ENCODE measurements at regions not wholly inside any gene's neighbourhood (a gene's known extent, or its start where the extent isn't known, plus 50 kb on each side); places are given as distances from the start of the nearest gene placed in this dataset.

GRCh38 chr2:2890901-2891300 lies 486.7 kb downstream of the EIPR1 start:
- H3K4me3 ChIP-seq = no peak overlapping the region
- no peaks in the 10 kb centered on the region for H3K4me1 ChIP-seq
- DNase-seq (no peak), ATAC-seq (ENCODE audit: low FRiP score in 2 of 2) (no peak)
- H3K27ac ChIP-seq = no peak overlapping the region
- H3K36me3 ChIP-seq = no peaks in the 10 kb centered on the region
- 82% methylated on average over 6 of the region's 6 CpGs for WGBS, 2 donors
- no peaks in the 10 kb centered on the region for H3K27me3 ChIP-seq
- no peaks in the 10 kb centered on the region for H3K9me3 ChIP-seq
- TF ChIP-seq POLR2A (IDR thresholded peaks at IDR 0.05) (no peak), CTCF (IDR thresholded peaks at IDR 0.05) (no peak), POLR2AphosphoS5 (IDR thresholded peaks at IDR 0.05) (no peak), EP300 (IDR thresholded peaks at IDR 0.05) (no peak)

GRCh38 chr2:2890246-2890645 lies 487.4 kb downstream of the EIPR1 start:
- DNase-seq = no peak
- Histone ChIP-seq H3K27ac (no peak overlapping the region), H3K4me3 (no peak overlapping the region), H3K4me1 (no peaks in the 10 kb centered on the region), H3K27me3 (no peaks in the 10 kb centered on the region), H3K36me3 (no peaks in the 10 kb centered on the region), H3K9me3 (no peaks in the 10 kb centered on the region)
- no peak for TF ChIP-seq CTCF (IDR thresholded peaks at IDR 0.05)
- no peak for TF ChIP-seq EP300 (IDR thresholded peaks at IDR 0.05)
- TF ChIP-seq POLR2A (IDR thresholded peaks at IDR 0.05) = no peak
- TF ChIP-seq POLR2AphosphoS5 (IDR thresholded peaks at IDR 0.05) = no peak
- no peak for ATAC-seq (ENCODE audit: low FRiP score in 2 of 2)
- 75 to 86% methylated on average over 11 of the region's 11 CpGs for WGBS, 2 donors

GRCh38 chr2:2889646-2890045 lies 488.0 kb downstream of the EIPR1 start:
- DNase-seq (no peak), ATAC-seq (ENCODE audit: low FRiP score in 2 of 2) (no peak)

GRCh38 chr2:2889141-2889540 lies 488.5 kb downstream of the EIPR1 start:
- Histone ChIP-seq H3K4me3 (no peak overlapping the region), H3K36me3 (no peaks in the 10 kb centered on the region), H3K9me3 (no peaks in the 10 kb centered on the region), H3K4me1 (no peaks in the 10 kb centered on the region), H3K27ac (no peak overlapping the region), H3K27me3 (no peaks in the 10 kb centered on the region)
- no peak for DNase-seq
- ATAC-seq (ENCODE audit: low FRiP score in 2 of 2) = no peak
- WGBS, 2 donors = 88 to 89% methylated on average over 10 of the region's 10 CpGs
- TF ChIP-seq EP300 (IDR thresholded peaks at IDR 0.05) (no peak), POLR2AphosphoS5 (IDR thresholded peaks at IDR 0.05) (no peak), POLR2A (IDR thresholded peaks at IDR 0.05) (no peak), CTCF (IDR thresholded peaks at IDR 0.05) (no peak)

More at GRCh38 chr2:2889646-2890045, 488.0 kb downstream of the EIPR1 start:
- Histone ChIP-seq H3K27ac (no peak overlapping the region), H3K4me1 (no peaks in the 10 kb centered on the region), H3K36me3 (no peaks in the 10 kb centered on the region), H3K27me3 (no peaks in the 10 kb centered on the region), H3K4me3 (no peak overlapping the region), H3K9me3 (no peaks in the 10 kb centered on the region)
- 81 to 88% methylated on average over 17 of the region's 17 CpGs for WGBS, 2 donors
- TF ChIP-seq EP300 (IDR thresholded peaks at IDR 0.05) (no peak), CTCF (IDR thresholded peaks at IDR 0.05) (no peak), POLR2AphosphoS5 (IDR thresholded peaks at IDR 0.05) (no peak)

- Histone ChIP-seq H3K27me3 (no peaks in the 10 kb centered on the region), H3K4me1 (no peaks in the 10 kb centered on the region), H3K27ac (no peak overlapping the region), H3K36me3 (no peaks in the 10 kb centered on the region), H3K9me3 (peaks cover 0 to 5% (median 0%) of the 10 kb centered on the region in 4 donors), H3K4me3 (no peak overlapping the region)
- ATAC-seq (ENCODE audit: low FRiP score in 2 of 2) (no peak), DNase-seq (no peak)
- WGBS, 2 donors = 48 to 73% methylated on average over 3 of the region's 3 CpGs
- TF ChIP-seq CTCF (IDR thresholded peaks at IDR 0.05) (no peak), POLR2AphosphoS5 (IDR thresholded peaks at IDR 0.05) (no peak), POLR2A (IDR thresholded peaks at IDR 0.05) (no peak), EP300 (IDR thresholded peaks at IDR 0.05) (no peak)
These were observed 489.7 kb downstream of the EIPR1 start for GRCh38 chr2:2887772-2888387.
